ENCODE measurements at regions not wholly inside any gene's neighbourhood (a gene's known extent, or its start where the extent isn't known, plus 50 kb on each side); places are given as distances from the start of the nearest gene placed in this dataset.
"Not testable (repeated sequence)": the region's sequence is repeated elsewhere in the genome, so short reads cannot be mapped to it uniquely, and the experiment has no call there.

- DNase-seq (ENCODE audit: low spot score): peak; percentile 47
Measured at GRCh38 chr16:16561532-16561931, 182.6 kb downstream of the NPIPA7 start.

DNA sequence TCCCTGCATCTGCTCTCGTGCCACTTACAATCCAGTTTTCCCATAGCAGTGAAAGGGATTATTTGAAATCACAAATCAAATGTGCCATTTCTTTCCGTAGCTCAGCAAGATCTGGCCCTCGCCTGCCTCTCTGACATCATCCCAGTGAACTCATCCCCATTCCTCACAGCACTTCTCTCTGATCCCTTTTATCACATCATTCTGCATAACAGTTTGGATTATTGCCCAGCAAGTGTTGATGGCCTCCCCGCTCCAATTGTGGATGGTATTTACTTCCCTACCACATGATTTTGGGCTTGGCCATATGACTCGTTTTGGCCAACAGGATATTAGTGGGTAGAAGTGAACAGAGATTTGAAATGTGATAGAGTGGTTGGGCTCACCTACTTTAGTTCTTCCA is 185.0 kb downstream of the NPIPA7 start:
- not testable (repeated sequence) for DNase-seq (ENCODE audit: low spot score)

DNA sequence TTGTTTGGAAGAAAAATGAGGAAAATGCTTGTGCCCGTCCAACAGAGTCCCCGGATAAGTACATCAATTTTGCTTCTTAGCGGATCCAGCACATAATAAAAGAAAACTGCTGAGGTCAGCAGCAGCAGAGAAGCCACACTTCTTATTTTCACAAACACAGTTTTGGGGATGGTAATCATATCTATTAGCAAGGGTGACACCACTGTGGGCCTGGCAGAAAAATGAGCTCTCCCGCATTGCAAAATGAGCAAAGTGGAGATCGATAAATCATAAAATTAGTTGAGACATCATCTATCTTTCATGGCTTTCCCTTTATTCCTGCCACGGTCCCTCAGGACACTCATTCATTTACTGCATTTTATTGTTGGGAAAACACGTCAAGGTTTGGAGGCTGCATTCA is 186.4 kb downstream of the NPIPA7 start:
- DNase-seq (ENCODE audit: low spot score): not testable (repeated sequence)

DNA sequence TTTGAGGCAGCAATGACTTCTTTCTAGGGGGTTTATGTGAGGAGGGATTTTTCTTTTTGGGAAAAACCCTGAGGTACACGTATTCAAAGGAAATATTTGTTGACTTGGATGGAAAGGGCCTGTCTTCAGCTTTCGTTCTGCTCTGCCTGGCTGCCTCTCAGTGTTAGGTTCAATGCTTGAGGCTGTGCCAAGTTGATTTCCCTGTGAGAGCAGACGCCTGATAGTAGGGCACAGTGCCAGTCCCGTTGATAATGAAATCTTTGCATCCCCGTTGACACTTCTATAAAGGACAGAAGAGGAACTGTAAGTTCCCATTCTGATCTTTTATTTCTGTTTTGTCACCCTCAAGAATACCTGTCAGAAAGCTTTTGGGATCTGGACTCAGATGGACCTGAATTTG is 191.1 kb downstream of the NPIPA7 start:
- DNase-seq (ENCODE audit: low spot score): not testable (repeated sequence)

DNA sequence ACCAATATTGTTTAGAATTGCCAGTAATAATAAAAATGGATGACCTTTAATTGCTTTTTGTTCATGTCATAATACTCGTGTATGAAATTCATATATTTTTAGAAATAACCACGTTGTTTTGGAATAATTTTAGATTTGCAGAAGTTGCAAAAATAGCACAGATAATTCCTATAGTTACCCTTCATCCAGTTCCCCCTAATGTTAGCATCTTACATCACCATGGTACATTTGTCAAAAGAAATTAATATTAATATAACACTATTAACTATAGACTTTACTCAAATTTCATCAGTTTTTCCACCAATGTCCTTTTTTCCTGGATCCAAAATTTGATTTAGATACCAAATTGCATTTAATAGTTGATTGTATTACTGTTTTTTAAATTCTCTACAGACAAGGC is 191.9 kb downstream of the NPIPA7 start:
- DNase-seq (ENCODE audit: low spot score): not testable (repeated sequence)

- DNase-seq (ENCODE audit: low spot score): not testable (repeated sequence)
Measured at GRCh38 chr16:16572130-16572774, 193.3 kb downstream of the NPIPA7 start.

DNA sequence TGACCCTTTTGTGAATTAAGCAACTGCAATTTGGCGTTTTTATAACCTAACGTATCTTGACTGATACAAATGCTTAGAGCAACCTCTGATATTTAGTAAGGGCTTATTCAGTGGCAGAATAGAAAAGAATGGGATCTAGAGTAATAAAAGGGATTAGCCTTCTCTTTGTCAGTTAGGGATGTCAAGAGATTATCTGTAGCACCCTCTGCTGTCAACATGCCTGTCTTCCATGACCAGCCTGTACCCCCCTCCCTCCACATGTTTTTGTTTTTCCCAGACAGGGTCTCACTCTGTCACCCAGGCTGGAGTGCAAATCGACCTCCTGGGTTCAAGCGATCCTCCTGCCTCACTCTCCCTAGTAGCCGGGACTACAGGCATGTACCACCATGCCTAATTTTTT is 198.1 kb downstream of the NPIPA7 start:
- not testable (repeated sequence) for DNase-seq (ENCODE audit: low spot score)

DNA sequence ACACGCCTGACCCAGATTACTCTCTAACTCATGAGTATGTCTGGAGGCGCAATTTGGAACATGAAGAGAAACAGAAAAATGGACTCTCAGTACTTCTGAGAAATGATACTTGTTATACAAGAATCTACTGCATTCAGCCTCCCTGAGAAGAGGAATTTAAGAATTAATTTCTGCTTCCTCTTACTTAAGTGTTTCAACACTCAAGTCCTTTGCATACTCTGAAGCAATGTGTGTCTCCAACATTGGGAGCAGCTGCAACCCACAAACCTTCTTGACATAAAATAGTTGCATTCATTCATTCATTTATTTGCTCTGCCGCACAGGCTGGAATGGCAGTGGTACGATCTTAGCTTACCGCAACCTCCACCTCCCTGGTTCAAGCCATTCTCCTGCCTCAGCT is 199.8 kb downstream of the NPIPA7 start:
- DNase-seq (ENCODE audit: low spot score): no peak

GRCh38 chr16:16582916-16583315 is 204.0 kb downstream of the NPIPA7 start:
- not testable (repeated sequence) for DNase-seq (ENCODE audit: low spot score)

DNA sequence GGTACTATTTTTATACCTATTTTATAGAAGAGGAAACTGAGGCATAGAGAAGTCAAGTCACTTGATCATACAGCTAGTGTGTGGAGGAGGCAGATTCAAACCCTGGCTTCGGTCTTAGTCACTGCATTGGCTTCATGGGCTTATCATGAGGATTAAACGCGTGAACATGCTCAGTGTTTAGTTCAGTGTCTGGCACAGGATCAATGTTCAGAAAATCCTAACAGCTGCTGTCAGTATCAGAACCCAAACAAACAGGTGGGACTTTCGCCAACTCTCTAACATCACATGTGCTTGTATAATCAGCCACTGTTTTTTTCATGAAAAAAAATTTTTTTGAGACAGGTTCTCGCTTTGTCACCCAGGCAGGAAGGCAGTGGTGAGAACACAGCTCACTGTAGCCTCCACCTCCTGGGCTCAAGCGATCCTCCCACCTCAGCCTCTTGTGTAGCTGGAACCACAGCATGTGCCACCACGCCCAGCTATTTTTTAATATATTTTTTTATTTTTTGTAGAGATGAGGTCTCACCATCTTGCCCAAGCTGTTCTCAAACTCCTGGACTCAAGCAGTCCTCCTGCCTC is 207.2 kb downstream of the NPIPA7 start:
- not testable (repeated sequence) for DNase-seq (ENCODE audit: low spot score)

DNA sequence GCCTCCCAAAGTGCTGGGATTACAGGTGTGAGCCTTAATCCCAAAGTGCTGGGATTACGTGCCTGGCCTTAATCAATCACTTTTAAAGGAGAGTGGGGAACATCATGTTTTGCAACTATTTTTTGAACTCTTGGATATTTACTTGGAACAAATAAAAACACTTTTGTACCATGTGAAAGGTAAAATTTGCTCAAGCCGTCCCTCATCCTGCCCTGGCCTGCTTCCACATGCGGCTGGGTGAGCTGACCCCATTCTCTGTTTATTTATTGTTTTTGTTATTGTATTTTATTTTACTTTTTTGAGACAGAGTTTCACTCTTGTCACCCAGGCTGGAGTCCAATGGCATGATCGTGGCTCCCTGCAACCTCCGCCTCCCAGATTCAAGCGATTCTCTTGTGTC is 208.0 kb downstream of the NPIPA7 start:
- DNase-seq (ENCODE audit: low spot score): not testable (repeated sequence)

GRCh38 chr16:16588436-16588835 is 209.5 kb downstream of the NPIPA7 start:
- DNase-seq (ENCODE audit: low spot score): not testable (repeated sequence)

DNA sequence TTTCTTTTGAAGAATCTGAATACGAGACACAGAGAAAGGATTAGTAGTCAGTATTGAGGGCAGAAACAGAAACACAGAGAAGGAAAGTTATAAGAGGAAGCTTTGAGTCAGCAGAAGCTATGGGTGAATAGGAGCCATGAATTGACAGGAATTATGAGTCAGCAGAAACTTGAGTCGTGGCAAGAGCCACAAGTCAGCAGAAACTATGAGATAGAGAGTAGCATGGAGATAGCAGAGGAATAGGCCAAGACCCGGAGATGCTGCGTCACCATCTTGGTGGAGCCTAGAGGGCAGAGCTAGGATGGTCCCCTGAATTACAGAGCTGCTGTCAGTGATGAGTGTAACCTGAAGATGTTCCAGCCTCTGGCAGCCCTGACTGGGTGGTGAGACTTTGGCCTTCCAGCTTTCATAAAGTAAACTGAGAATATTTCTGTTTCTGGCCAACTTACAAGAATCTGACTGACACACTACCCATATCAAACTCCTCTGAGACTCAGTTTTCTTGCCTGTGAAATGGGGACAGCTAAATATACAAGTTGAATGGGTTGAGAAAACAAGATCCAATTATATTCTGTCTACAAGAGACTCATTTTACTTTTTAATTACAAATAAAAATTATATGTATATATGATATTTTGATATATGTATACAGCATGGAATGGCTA is 211.8 kb downstream of the NPIPA7 start:
- not testable (repeated sequence) for DNase-seq (ENCODE audit: low spot score)

- not testable (repeated sequence) for DNase-seq (ENCODE audit: low spot score)
Measured at GRCh38 chr16:16593156-16593863, 214.4 kb downstream of the NPIPA7 start.

DNA sequence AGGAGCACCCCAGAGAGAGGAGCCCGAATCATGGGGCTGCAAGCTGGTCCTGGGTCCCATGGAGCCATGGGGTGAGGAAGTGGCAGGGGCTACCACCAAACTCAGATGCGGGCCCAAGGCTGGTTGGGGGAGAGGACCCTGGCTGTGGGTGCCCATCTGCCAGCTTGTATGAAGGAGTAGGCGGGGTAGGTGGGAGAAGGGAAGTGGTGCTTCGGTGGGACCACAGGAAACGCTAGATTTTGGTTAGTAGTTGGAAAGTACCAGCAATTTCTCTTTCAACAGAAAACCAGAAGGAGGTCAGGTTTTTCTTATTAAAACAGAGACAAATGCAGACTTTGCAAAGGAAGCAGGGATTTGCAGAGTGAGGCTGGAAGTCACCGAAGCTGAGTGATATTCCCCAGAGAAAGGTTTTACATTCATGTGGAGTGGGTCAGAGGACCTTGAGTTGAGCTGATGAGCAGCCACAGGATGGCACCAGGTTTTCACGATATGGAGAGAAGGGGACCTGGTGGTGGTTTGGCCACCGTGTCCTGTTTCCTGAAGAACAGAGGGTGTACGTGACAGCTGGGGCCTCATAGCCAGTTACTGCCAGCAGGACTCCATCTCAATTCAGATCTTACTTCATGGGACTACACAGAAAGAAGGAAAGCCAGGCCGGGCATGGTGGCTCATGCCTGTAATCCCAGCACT is 216.2 kb downstream of the NPIPA7 start:
- DNase-seq (ENCODE audit: low spot score): not testable (repeated sequence)

DNA sequence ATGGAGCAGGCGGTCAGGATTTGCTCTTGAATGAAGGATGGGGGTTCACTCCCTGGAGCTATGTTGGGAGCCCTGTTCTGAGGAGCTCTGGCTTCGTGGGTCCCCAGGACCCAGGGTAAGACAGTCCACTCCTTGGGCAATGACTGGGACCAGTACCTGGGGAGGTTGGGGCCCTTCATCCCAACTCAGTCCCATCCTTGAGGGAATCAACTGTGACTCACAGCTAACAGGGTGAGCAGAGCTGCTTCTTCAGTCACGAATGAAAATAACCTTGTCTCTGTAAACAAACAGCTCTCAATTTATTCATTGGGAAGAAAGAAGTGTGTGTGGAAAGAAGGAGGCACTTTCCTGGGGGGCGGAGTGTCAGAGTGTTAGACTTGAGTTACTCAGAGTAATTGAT is 222.3 kb downstream of the NPIPA7 start:
- DNase-seq (ENCODE audit: low spot score): not testable (repeated sequence)

- DNase-seq (ENCODE audit: low spot score): not testable (repeated sequence)
Measured at GRCh38 chr16:16607401-16608082, 228.6 kb downstream of the NPIPA7 start.

- not testable (repeated sequence) for DNase-seq (ENCODE audit: low spot score)
Measured at GRCh38 chr16:16609627-16610026, 230.7 kb downstream of the NPIPA7 start.

- not testable (repeated sequence) for DNase-seq (ENCODE audit: low spot score)
Measured at GRCh38 chr16:16610389-16610967, 231.5 kb downstream of the NPIPA7 start.

DNA sequence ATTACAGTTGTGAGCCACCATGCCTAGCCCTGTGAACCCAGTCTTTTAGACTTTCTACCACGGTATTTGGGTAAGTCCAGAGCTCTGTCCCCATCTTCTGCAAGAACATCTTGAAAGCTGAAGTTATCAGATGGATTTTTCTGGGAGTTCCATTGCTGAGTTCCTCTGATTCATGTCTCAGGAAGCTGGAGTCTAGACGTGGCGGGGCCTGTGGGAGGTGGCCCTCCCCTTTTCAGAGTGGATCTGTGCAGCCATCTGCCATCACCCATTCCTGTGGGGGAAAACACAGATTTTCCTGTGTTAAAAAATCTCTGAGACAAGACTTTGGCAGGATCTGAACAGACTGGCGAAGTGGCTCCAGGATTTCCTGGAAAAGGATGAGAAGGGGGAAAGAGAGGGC is 234.3 kb downstream of the NPIPA7 start:
- DNase-seq (ENCODE audit: low spot score): not testable (repeated sequence)

DNA sequence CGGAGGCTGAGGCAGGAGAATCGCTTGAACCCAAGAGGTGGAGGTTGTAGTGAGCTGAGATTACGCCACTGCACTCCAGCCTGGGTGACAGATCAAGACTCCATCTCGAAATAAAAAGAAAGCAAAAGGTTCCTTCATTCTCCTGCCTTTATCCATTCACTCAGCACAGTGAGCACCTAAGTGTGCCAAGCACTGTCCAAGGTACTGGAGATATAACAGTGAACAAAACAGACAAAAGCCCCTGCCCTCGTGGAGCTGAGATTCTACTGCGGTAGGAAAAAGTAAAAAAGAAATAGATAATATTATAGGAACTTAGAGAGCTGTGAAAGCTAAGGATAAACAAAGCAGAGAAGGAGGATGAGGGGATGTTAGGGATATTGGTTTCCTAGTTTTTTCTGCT is 235.5 kb downstream of the NPIPA7 start:
- not testable (repeated sequence) for DNase-seq (ENCODE audit: low spot score)

Measured in ecto neural progenitor cell (in vitro differentiated cells).